GM19452 (cell line): ENCODE measurements at regions not wholly inside any gene's neighbourhood (a gene's known extent, or its start where the extent isn't known, plus 50 kb on each side); places are given as distances from the start of the nearest gene placed in this dataset.

ENCODE experiments used
- ATAC-seq: cut with Tn5 transposase; IDR thresholded peaks from one replicate; pipeline ENCODE4 v1.9.1; 2021; ENCODE audit not compliant: unreplicated experiment

- ATAC-seq = no peak
Observed at GRCh38 chr5:53326424-53327153, 153.8 kb upstream of the FST start.

GRCh38 chr5:53327811-53328334 is 152.6 kb upstream of the FST start:
- ATAC-seq = no peak

GRCh38 chr5:53330491-53330890 is 149.9 kb upstream of the FST start:
- no peak for ATAC-seq

GRCh38 chr5:53331463-53331862 is 149.0 kb upstream of the FST start:
- ATAC-seq = no peak

GRCh38 chr5:53333160-53333559 is 147.3 kb upstream of the FST start:
- no peak for ATAC-seq

GRCh38 chr5:53334431-53334941 is 145.9 kb upstream of the FST start:
- ATAC-seq = no peak

GRCh38 chr5:53335115-53335514 is 145.3 kb upstream of the FST start:
- no peak for ATAC-seq

- ATAC-seq = no peak
Observed at GRCh38 chr5:53337827-53338226, 142.6 kb upstream of the FST start.

- no peak for ATAC-seq
Observed at GRCh38 chr5:53338971-53339370, 141.5 kb upstream of the FST start.

GRCh38 chr5:53339962-53340540 is 140.4 kb upstream of the FST start:
- no peak for ATAC-seq

GRCh38 chr5:53340956-53341750 is 139.3 kb upstream of the FST start:
- ATAC-seq = no peak

- no peak for ATAC-seq
Observed at GRCh38 chr5:53342236-53342635, 138.2 kb upstream of the FST start.

- no peak for ATAC-seq
Observed at GRCh38 chr5:53343187-53343586, 137.2 kb upstream of the FST start.

GRCh38 chr5:53350368-53350767 is 130.1 kb upstream of the FST start:
- ATAC-seq = no peak

- ATAC-seq = no peak
Observed at GRCh38 chr5:53350991-53351770, 129.2 kb upstream of the FST start.

- no peak for ATAC-seq
Observed at GRCh38 chr5:53355316-53355715, 125.1 kb upstream of the FST start.

GRCh38 chr5:53355931-53356330 is 124.5 kb upstream of the FST start:
- ATAC-seq = no peak

- no peak for ATAC-seq
Observed at GRCh38 chr5:53357439-53357838, 123.0 kb upstream of the FST start.

- ATAC-seq = no peak
Observed at GRCh38 chr5:53358794-53359193, 121.6 kb upstream of the FST start.

GRCh38 chr5:53359916-53360517 is 120.4 kb upstream of the FST start:
- no peak for ATAC-seq
